Smooth muscle cell (in vitro differentiated cells): ENCODE measurements at regions not wholly inside any gene's neighbourhood (a gene's known extent, or its start where the extent isn't known, plus 50 kb on each side); places are given as distances from the start of the nearest gene placed in this dataset. TPM values are rescaled to one million over a fixed set of nuclear protein-coding genes. Genes with fewer than 3 reads are reported as not detected.

Source experiments
- DNase-seq: peaks from one replicate; lab custom pipeline; 2025; ENCODE audit not compliant: unreplicated experiment; lab: John Stamatoyannopoulos, UW
- H2AFZ ChIP-seq: fragments of 200-600 bp; sonication (generic); 2 replicates; pipeline ENCODE4 v1.6.0; 2016; ENCODE audit warnings: antibody characterized with exemption, low read depth, mild to moderate bottlenecking
- H3F3A ChIP-seq: fragments of 200-600 bp; sonication (generic); 2 replicates; pipeline ENCODE4 v1.6.0; 2017; ENCODE audit warnings: antibody characterized with exemption, low read depth
- H3K27ac ChIP-seq: fragments of 200-600 bp; sonication (generic); 2 replicates; pipeline ENCODE4 v1.5.1; 2016; ENCODE audit warnings: low read depth, mild to moderate bottlenecking
- H3K27me3 ChIP-seq: fragments of 200-600 bp; sonication (generic); 2 replicates; pipeline ENCODE4 v1.6.1; 2016; ENCODE audit warnings: low read depth, mild to moderate bottlenecking
- H3K36me3 ChIP-seq: fragments of 200-600 bp; sonication (generic); 2 replicates; pipeline ENCODE4 v1.5.1; 2016; ENCODE audit warnings: low read depth
- H3K4me1 ChIP-seq: fragments of 200-600 bp; sonication (generic); 2 replicates; pipeline ENCODE4 v1.5.1; 2016; ENCODE audit warnings: low read depth
- H3K4me2 ChIP-seq: fragments of 200-600 bp; sonication (generic); 2 replicates; pipeline ENCODE4 v1.6.0; 2016; ENCODE audit warnings: mild to moderate bottlenecking
- H3K4me3 ChIP-seq: fragments of 200-600 bp; sonication (generic); 2 replicates; pipeline ENCODE4 v1.5.1; 2016; ENCODE audit warnings: mild to moderate bottlenecking
- H3K79me2 ChIP-seq: fragments of 200-600 bp; sonication (generic); 2 replicates; pipeline ENCODE4 v1.6.0; 2016; ENCODE audit warnings: low read depth, mild to moderate bottlenecking
- H3K9ac ChIP-seq: fragments of 200-600 bp; sonication (generic); 2 replicates; pipeline ENCODE4 v1.6.0; 2016; ENCODE audit warnings: low read depth
- H3K9me3 ChIP-seq: fragments of 200-600 bp; sonication (generic); replicated peaks from 2 replicates; pipeline ENCODE4 v1.5.1; 2016; ENCODE audit warnings: low read depth
- H4K20me1 ChIP-seq: fragments of 200-600 bp; sonication (generic); 2 replicates; pipeline ENCODE4 v1.6.0; 2016; ENCODE audit warnings: low read depth
- CTCF ChIP-seq: fragments of 200-600 bp; sonication (generic); IDR thresholded peaks from 2 replicates; pipeline ENCODE4 v1.5.1; 2017; ENCODE audit warnings: borderline replicate concordance, mild to moderate bottlenecking, antibody characterized with exemption; ENCODE audit not compliant: insufficient read depth, poor library complexity, severe bottlenecking
- WGBS: methylation state at CpG from one replicate; pipeline ENCODE4 v1.1.7; 2016; ENCODE audit warnings: low lambda C conversion rate; 5-methylcytosine and 5-hydroxymethylcytosine counted together
- small RNA-seq: library from RNA; depleted of rRNA; stranded (forward); fragments of <200 nt; gene quantifications from one replicate; pipeline ENCODE3, GENCODE V24; 2014

- Histone ChIP-seq H4K20me1 (no peaks in the 10 kb centered on the region), H3K4me3 (no peak overlapping the region), H3K9me3 (peaks cover 6% of the 10 kb centered on the region), H3K36me3 (no peaks in the 10 kb centered on the region), H3K4me1 (no peaks in the 10 kb centered on the region), H2AFZ (no peak overlapping the region), H3K9ac (no peak overlapping the region), H3K4me2 (no peak overlapping the region), H3F3A (no peaks in the 10 kb centered on the region), H3K27ac (no peak overlapping the region), H3K79me2 (no peaks in the 10 kb centered on the region), H3K27me3 (no peaks in the 10 kb centered on the region)
- DNase-seq: no peak
- WGBS: 98% methylated on average over 4 of the region's 4 CpGs
- no peak for TF ChIP-seq CTCF
These were observed 57.1 kb upstream of the C11orf87 start for GRCh38 chr11:109364851-109365250.

GRCh38 chr11:109371444-109372176 lies 50.4 kb upstream of the C11orf87 start:
- Histone ChIP-seq H3K36me3 (no peaks in the 10 kb centered on the region), H3K4me2 (no peak overlapping the region), H3K9me3 (peaks cover 6% of the 10 kb centered on the region), H4K20me1 (no peaks in the 10 kb centered on the region), H2AFZ (no peak overlapping the region), H3K27ac (no peak overlapping the region), H3K9ac (no peak overlapping the region), H3K79me2 (no peaks in the 10 kb centered on the region), H3K27me3 (no peaks in the 10 kb centered on the region), H3K4me3 (no peak overlapping the region), H3F3A (no peaks in the 10 kb centered on the region), H3K4me1 (no peaks in the 10 kb centered on the region)
- WGBS: 63% methylated on average over 2 of the region's 2 CpGs
- TF ChIP-seq CTCF: no peak
- no peak for DNase-seq

Small RNAs in the stretch of these regions (small RNA-seq; reads per million reads assigned to genes)
- gene RF00157: not detected
- gene RNA5SP349: not detected
- not detected for gene RNU6-654P
